WTC11 (cell line): ENCODE measurements at regions not wholly inside any gene's neighbourhood (a gene's known extent, or its start where the extent isn't known, plus 50 kb on each side); places are given as distances from the start of the nearest gene placed in this dataset.

ENCODE experiments used
- ATAC-seq: fragments of 200-7000 bp; cut with Tn5 transposase; 2 replicates; pipeline ENCODE4 v1.10.0; 2021; ENCODE audit warnings: mild to moderate bottlenecking, moderate library complexity
- CTCF ChIA-PET: fragments of 300-600 bp; sonication (Branson Sonifier 250); formaldehyde crosslinking; loops from one replicate; lab custom pipeline; 2021; ENCODE audit warnings: antibody characterized with exemption; lab: Charles Lee
- POLR2A ChIA-PET: fragments of 350-600 bp; sonication (Branson Sonifier 250); formaldehyde crosslinking; loops from one replicate; lab custom pipeline; 2021; ENCODE audit warnings: antibody characterized with exemption; lab: Charles Lee
- DNase-seq: peaks from one replicate; pipeline ENCODE4 v3.0.0; 2021; ENCODE audit warnings: low spot score
- H3K27ac Mint-ChIP-seq: 2 replicates; pipeline ENCODE4 v1.8.0; 2021; ENCODE audit warnings: mixed read lengths
- H3K27me3 Mint-ChIP-seq: 2 replicates; pipeline ENCODE4 v1.8.0; 2021; ENCODE audit warnings: low read depth, mild to moderate bottlenecking, moderate library complexity, mixed read lengths
- H3K36me3 Mint-ChIP-seq: 2 replicates; pipeline ENCODE4 v1.8.0; 2021; ENCODE audit warnings: mixed read lengths
- H3K4me1 Mint-ChIP-seq: 2 replicates; pipeline ENCODE4 v1.8.0; 2022; ENCODE audit warnings: mixed read lengths
- H3K4me3 Mint-ChIP-seq: 2 replicates; pipeline ENCODE4 v1.8.0; 2021; ENCODE audit warnings: mild to moderate bottlenecking, moderate library complexity, mixed read lengths
- H3K9me3 Mint-ChIP-seq: 2 replicates; pipeline ENCODE4 v1.8.0; 2021; ENCODE audit warnings: mixed read lengths
- AR ChIP-seq: fragments of 250-450 bp; sonication (Bioruptor Pico); IDR thresholded peaks from 2 replicates; pipeline ENCODE4 v1.9.0; 2021; ENCODE audit warnings: mild to moderate bottlenecking
- ATF1 ChIP-seq: sonication (generic); formaldehyde crosslinking; IDR thresholded peaks from 2 replicates; pipeline ENCODE4 v1.8.1; 2023; ENCODE audit warnings: mild to moderate bottlenecking, moderate library complexity, missing genetic modification reagents
- CREM ChIP-seq: sonication (generic); formaldehyde crosslinking; IDR thresholded peaks from 2 replicates; pipeline ENCODE4 v1.8.1; 2022; ENCODE audit warnings: mild to moderate bottlenecking, missing genetic modification reagents, moderate library complexity
- GABPB1 ChIP-seq: sonication (generic); formaldehyde crosslinking; IDR thresholded peaks from 2 replicates; pipeline ENCODE4 v1.8.1; 2023; ENCODE audit warnings: mild to moderate bottlenecking, missing genetic modification reagents
- HMGA2 ChIP-seq: fragments of 250-450 bp; sonication (Bioruptor Pico); IDR thresholded peaks from 2 replicates; pipeline ENCODE4 v1.4.0; 2021; ENCODE audit warnings: mild to moderate bottlenecking, moderate library complexity
- IRF1 ChIP-seq: sonication (generic); formaldehyde crosslinking; IDR thresholded peaks from 2 replicates; pipeline ENCODE4 v1.8.0; 2023; ENCODE audit warnings: missing genetic modification reagents
- MXD4 ChIP-seq: fragments of 250-450 bp; sonication (Bioruptor Pico); IDR thresholded peaks from 2 replicates; pipeline ENCODE4 v1.8.0; 2021; ENCODE audit warnings: mild to moderate bottlenecking, moderate library complexity, borderline replicate concordance
- NFATC4 ChIP-seq: fragments of 250-450 bp; sonication (Bioruptor Pico); IDR thresholded peaks from 2 replicates; pipeline ENCODE4 v1.9.0; 2021; ENCODE audit warnings: mild to moderate bottlenecking
- NR2C2 ChIP-seq: sonication (generic); formaldehyde crosslinking; IDR thresholded peaks from 2 replicates; pipeline ENCODE4 v1.8.0; 2022; ENCODE audit warnings: mild to moderate bottlenecking, missing genetic modification reagents
- NR3C1 ChIP-seq: sonication (generic); formaldehyde crosslinking; conservative IDR thresholded peaks from 2 replicates; pipeline ENCODE4 v1.8.1; 2023; ENCODE audit warnings: low read depth, mild to moderate bottlenecking, missing genetic modification reagents
- RORB ChIP-seq: fragments of 250-450 bp; sonication (Bioruptor Pico); IDR thresholded peaks from 2 replicates; pipeline ENCODE4 v1.9.0; 2021; ENCODE audit warnings: mild to moderate bottlenecking
- SP1 ChIP-seq: sonication (generic); formaldehyde crosslinking; conservative IDR thresholded peaks from 2 replicates; pipeline ENCODE4 v1.8.1; 2022; ENCODE audit warnings: missing genetic modification reagents
- USF1 ChIP-seq: sonication (generic); formaldehyde crosslinking; IDR thresholded peaks from 2 replicates; pipeline ENCODE4 v1.8.0; 2022; ENCODE audit warnings: mild to moderate bottlenecking, missing genetic modification reagents
- USF2 ChIP-seq: sonication (generic); formaldehyde crosslinking; IDR thresholded peaks from 2 replicates; pipeline ENCODE4 v1.8.1; 2023; ENCODE audit warnings: mild to moderate bottlenecking, missing genetic modification reagents, moderate library complexity
- ZNF121 ChIP-seq: sonication (generic); formaldehyde crosslinking; IDR thresholded peaks from 2 replicates; pipeline ENCODE4 v1.8.0; 2023; ENCODE audit warnings: missing genetic modification reagents
- ZNF317 ChIP-seq: sonication (generic); formaldehyde crosslinking; IDR thresholded peaks from 2 replicates; pipeline ENCODE4 v1.8.1; 2023; ENCODE audit warnings: low read depth, mild to moderate bottlenecking, moderate library complexity, missing genetic modification reagents, borderline replicate concordance
- ZNF423 ChIP-seq: fragments of 250-450 bp; sonication (Bioruptor Pico); IDR thresholded peaks from 2 replicates; pipeline ENCODE4 v2.1.2; 2022; ENCODE audit warnings: mild to moderate bottlenecking, moderate library complexity
- ZSCAN18 ChIP-seq: fragments of 250-450 bp; sonication (Bioruptor Pico); IDR thresholded peaks from 2 replicates; pipeline ENCODE4 v2.1.2; 2022; ENCODE audit warnings: mild to moderate bottlenecking, moderate library complexity

- ATAC-seq (no peak), DNase-seq (no peak)
- Mint-ChIP-seq H3K27me3 (no peaks in the 10 kb centered on the region), H3K4me3 (no peak overlapping the region), H3K27ac (no peak overlapping the region), H3K4me1 (peaks cover 8% of the 10 kb centered on the region), H3K9me3 (peaks cover 6% of the 10 kb centered on the region), H3K36me3 (no peaks in the 10 kb centered on the region)
- no peak for TF ChIP-seq AR (CRISPR knock-in tag)
- TF ChIP-seq IRF1 (CRISPR knock-in tag) = no peak
- no peak for TF ChIP-seq RORB
- no peak for TF ChIP-seq ZSCAN18
- TF ChIP-seq SP1 (CRISPR knock-in tag) = no peak
- no peak for TF ChIP-seq NR2C2 (CRISPR knock-in tag)
- TF ChIP-seq USF1 (CRISPR knock-in tag) = no peak
- TF ChIP-seq GABPB1 (CRISPR knock-in tag) = no peak
- ChIA-PET POLR2A (no interaction called here), CTCF (no interaction called here)
Measured at GRCh38 chr21:35358008-35358407, 308.9 kb upstream of the RUNX1 start.

- ATAC-seq = no peak
- H3K4me1 Mint-ChIP-seq = peaks cover 8% of the 10 kb centered on the region
- H3K36me3 Mint-ChIP-seq = no peaks in the 10 kb centered on the region
- ChIA-PET CTCF (no interaction called here), POLR2A (no interaction called here)
- peaks cover 6% of the 10 kb centered on the region for H3K9me3 Mint-ChIP-seq
- H3K27ac Mint-ChIP-seq = no peak overlapping the region
- no peaks in the 10 kb centered on the region for H3K27me3 Mint-ChIP-seq
- TF ChIP-seq HMGA2 (CRISPR knock-in tag) = no peak
- no peak for TF ChIP-seq ATF1 (CRISPR knock-in tag)
- TF ChIP-seq NR3C1 (CRISPR knock-in tag) = no peak
- TF ChIP-seq CREM (CRISPR knock-in tag) = no peak
- no peak for TF ChIP-seq USF2
- TF ChIP-seq ZNF121 (CRISPR knock-in tag) = no peak
- no peak for TF ChIP-seq ZNF423 (CRISPR knock-in tag)
- no peak for TF ChIP-seq IRF1 (CRISPR knock-in tag)
- TF ChIP-seq NFATC4 (CRISPR knock-in tag) = no peak
- TF ChIP-seq MXD4 (CRISPR knock-in tag) = no peak
- no peak for TF ChIP-seq ZNF317 (CRISPR knock-in tag)
- H3K4me3 Mint-ChIP-seq = no peak overlapping the region
- no peak for DNase-seq
Measured at GRCh38 chr21:35357041-35357780, 308.1 kb upstream of the RUNX1 start.
